ENCODE measurements at regions not wholly inside any gene's neighbourhood (a gene's known extent, or its start where the extent isn't known, plus 50 kb on each side); places are given as distances from the start of the nearest gene placed in this dataset.
"Not testable (repeated sequence)": the region's sequence is repeated elsewhere in the genome, so short reads cannot be mapped to it uniquely, and the experiment has no call there.

- DNase-seq, result not testable (repeated sequence)
These were observed 59.3 kb downstream of the NUTM2D start for GRCh38 chr10:87416892-87417291.

- not testable (repeated sequence) for DNase-seq
These were observed 65.1 kb downstream of the NUTM2D start for GRCh38 chr10:87422641-87423040.

DNA sequence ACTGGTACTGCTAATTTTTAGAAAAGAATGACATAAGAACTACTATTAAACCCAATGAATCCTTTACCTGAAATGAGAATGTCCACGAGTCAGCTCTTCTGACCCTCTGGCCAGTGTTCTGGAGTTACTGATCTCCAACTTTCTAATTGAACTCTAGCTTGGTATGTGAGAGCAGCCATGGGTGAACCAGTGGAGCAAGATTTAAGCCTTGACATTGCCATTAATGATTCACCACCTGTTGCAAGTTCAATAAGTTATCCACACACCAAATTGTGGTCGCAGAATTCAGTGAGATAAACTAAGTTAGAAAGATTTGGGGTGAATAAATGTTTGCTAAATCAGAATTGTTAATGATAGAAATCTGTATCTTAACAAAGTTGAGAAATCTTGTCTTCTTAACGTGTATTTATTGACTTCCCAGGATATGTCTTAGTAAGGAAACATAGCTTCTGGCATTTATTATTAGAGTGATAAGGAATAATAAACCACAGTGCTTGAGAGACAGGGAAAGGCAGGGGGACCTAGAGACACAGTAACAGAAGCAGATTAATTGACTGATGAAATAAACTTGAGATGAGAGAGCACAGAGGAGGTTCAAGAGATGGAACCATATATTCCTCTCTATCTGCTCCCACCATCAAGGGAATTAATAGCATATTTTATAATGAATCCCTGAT is 67.3 kb downstream of the NUTM2D start:
- not testable (repeated sequence) for DNase-seq

GRCh38 chr10:87433836-87434235 is 70.9 kb upstream of the MINPP1 start:
- DNase-seq, result not testable (repeated sequence)

DNA sequence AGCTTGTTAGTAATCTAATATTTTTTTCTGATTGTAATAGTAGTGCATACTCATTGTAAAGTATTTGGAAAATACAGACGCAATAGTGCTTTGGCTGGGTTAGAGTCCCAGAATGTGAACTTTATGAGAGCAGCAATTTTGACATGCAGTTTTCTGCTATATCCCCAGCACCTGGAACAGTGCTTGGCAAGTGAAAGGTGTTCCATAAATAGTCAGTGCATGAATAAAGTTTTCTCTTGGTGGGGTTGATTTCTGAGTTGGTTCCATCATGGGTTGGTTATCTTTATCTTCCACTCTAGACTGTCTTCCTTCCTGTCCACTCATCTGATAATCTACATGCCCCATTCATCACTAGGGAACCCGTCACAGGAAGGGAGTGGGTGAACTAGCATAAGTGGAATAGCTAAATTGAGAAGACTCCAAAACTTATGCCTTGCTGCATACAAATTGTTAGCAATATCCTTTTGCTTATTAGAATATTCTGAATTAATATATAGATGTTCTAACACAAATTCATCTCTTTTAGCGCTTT is 69.3 kb upstream of the MINPP1 start:
- DNase-seq, result not testable (repeated sequence)

DNA sequence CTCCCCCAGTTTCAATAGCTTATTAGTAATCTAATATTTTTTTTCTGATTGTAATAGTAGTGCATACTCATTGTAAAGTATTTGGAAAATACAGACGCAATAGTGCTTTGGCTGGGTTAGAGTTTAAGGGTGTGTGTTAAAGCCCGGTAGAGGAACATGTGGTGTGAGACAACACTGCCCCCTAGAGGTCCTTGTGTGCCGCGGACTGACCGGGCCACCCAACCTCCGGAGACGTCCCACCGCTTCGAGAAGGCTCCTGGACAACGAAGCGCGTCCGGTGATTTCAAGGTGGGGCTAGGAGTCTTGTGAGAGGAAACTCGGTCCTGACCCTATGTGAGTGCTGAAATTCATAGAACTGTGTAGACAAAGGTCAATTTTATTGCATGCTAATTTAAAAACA is 68.6 kb upstream of the MINPP1 start:
- DNase-seq, result not testable (repeated sequence)

- peak; percentile 35 to 36 for DNase-seq
These were observed 67.2 kb upstream of the MINPP1 start for GRCh38 chr10:87437450-87437849.

All from right lung (tissue), 2 donors.